Neural cell (in vitro differentiated cells): ENCODE measurements at regions not wholly inside any gene's neighbourhood (a gene's known extent, or its start where the extent isn't known, plus 50 kb on each side); places are given as distances from the start of the nearest gene placed in this dataset.

Experiments
- H2AFZ ChIP-seq: fragments of 200-600, 300-800 bp; sonication (generic), shearing (Covaris generic); 2 replicates; pipeline ENCODE4 v1.6.0; 2014; ENCODE audit warnings: low read depth, mild to moderate bottlenecking, antibody characterized with exemption, low read length, moderate library complexity
- H3F3A ChIP-seq: fragments of 200-600 bp; shearing (Covaris generic); 2 replicates; pipeline ENCODE4 v1.6.1; 2016; ENCODE audit warnings: mild to moderate bottlenecking, moderate library complexity, mixed read lengths, antibody characterized with exemption, low read length; ENCODE audit not compliant: insufficient read depth, poor library complexity, severe bottlenecking
- H3K27ac ChIP-seq: fragments of 200-600, 300-800 bp; sonication (generic), shearing (Covaris generic); 2 replicates; pipeline ENCODE4 v1.5.1; 2014; ENCODE audit warnings: mild to moderate bottlenecking, low read length, moderate library complexity
- H3K27me3 ChIP-seq: fragments of 300-800, 200-600 bp; sonication (generic), shearing (Covaris generic); 2 replicates; pipeline ENCODE4 v1.6.0; 2014; ENCODE audit warnings: mild to moderate bottlenecking, low read depth, low read length, moderate library complexity; ENCODE audit not compliant: insufficient read depth
- H3K36me3 ChIP-seq: fragments of 300-800, 200-600 bp; sonication (generic), shearing (Covaris generic); 2 replicates; pipeline ENCODE4 v1.5.1; 2014; ENCODE audit warnings: mild to moderate bottlenecking, antibody characterized with exemption, low read length, moderate library complexity; ENCODE audit not compliant: insufficient read depth
- H3K4me2 ChIP-seq: fragments of 300-800, 200-600 bp; sonication (generic), shearing (Covaris generic); 2 replicates; pipeline ENCODE4 v1.6.0; 2014; ENCODE audit warnings: mild to moderate bottlenecking, low read length
- H3K4me3 ChIP-seq: fragments of 300-800, 200-600 bp; sonication (generic), shearing (Covaris generic); 2 replicates; pipeline ENCODE4 v1.5.1; 2014; ENCODE audit warnings: mild to moderate bottlenecking, low read length, moderate library complexity
- H3K79me2 ChIP-seq: fragments of 200-600 bp; shearing (Covaris generic); replicated peaks from 2 replicates; pipeline ENCODE4 v1.6.0; 2014; ENCODE audit warnings: mild to moderate bottlenecking, low read length, moderate library complexity; ENCODE audit not compliant: insufficient read depth
- H3K9ac ChIP-seq: fragments of 300-800, 200-600 bp; sonication (generic), shearing (Covaris generic); 2 replicates; pipeline ENCODE4 v1.6.1; 2016; ENCODE audit warnings: mild to moderate bottlenecking, low read length, mixed read lengths
- H3K9me2 ChIP-seq: fragments of 200-600 bp; shearing (Covaris generic); 2 replicates; pipeline ENCODE4 v1.6.1; 2016; ENCODE audit warnings: mild to moderate bottlenecking, low read length, mixed read lengths; ENCODE audit not compliant: insufficient read depth
- H3K9me3 ChIP-seq: fragments of 200-600, 300-800 bp; sonication (generic), shearing (Covaris generic); 2 replicates; pipeline ENCODE4 v1.6.1; 2016; ENCODE audit warnings: mild to moderate bottlenecking, mixed run types, low read length, moderate library complexity, mixed read lengths
- H4K20me1 ChIP-seq: fragments of 200-600 bp; shearing (Covaris generic); 2 replicates; pipeline ENCODE4 v1.6.1; 2016; ENCODE audit warnings: mild to moderate bottlenecking, mixed run types; ENCODE audit not compliant: insufficient read depth
- EP300 ChIP-seq: fragments of 450-650 bp; conservative IDR thresholded peaks from 2 replicates; pipeline ENCODE4 v1.6.1; 2014; ENCODE audit warnings: antibody characterized with exemption, mild to moderate bottlenecking, moderate library complexity; ENCODE audit not compliant: poor library complexity, severe bottlenecking
- EZH2 ChIP-seq: fragments of 200-600, 300-800 bp; shearing (Covaris generic), sonication (generic); IDR thresholded peaks from 2 replicates; pipeline ENCODE4 v1.6.1; 2014; ENCODE audit warnings: antibody characterized with exemption, low read length, borderline replicate concordance, mild to moderate bottlenecking; ENCODE audit not compliant: insufficient read depth, poor library complexity, severe bottlenecking
- MXI1 ChIP-seq: fragments of 450-650 bp; conservative IDR thresholded peaks from 2 replicates; pipeline ENCODE4 v1.6.1; 2014; ENCODE audit warnings: antibody characterized with exemption, mild to moderate bottlenecking; ENCODE audit not compliant: poor library complexity, severe bottlenecking
- POLR2AphosphoS5 ChIP-seq: IDR thresholded peaks from 2 replicates; pipeline ENCODE4 v1.6.1; 2012
- RAD21 ChIP-seq: fragments of 450-650 bp; conservative IDR thresholded peaks from 2 replicates; pipeline ENCODE4 v1.6.1; 2014; ENCODE audit warnings: antibody characterized with exemption, mild to moderate bottlenecking, moderate library complexity
- REST ChIP-seq: IDR thresholded peaks from 2 replicates; pipeline ENCODE4 v1.6.1; 2012; ENCODE audit warnings: borderline replicate concordance
- SMC3 ChIP-seq: fragments of 450-650 bp; conservative IDR thresholded peaks from 2 replicates; pipeline ENCODE4 v1.6.1; 2014; ENCODE audit warnings: antibody characterized with exemption, mild to moderate bottlenecking, moderate library complexity; ENCODE audit not compliant: poor library complexity
- TAF1 ChIP-seq: IDR thresholded peaks from 2 replicates; pipeline ENCODE4 v1.6.1; 2012; ENCODE audit warnings: low read depth
- TF ChIP-seq, protein P1 (sequence below): fragments of 450-650 bp; IDR thresholded peaks from 2 replicates; pipeline ENCODE4 v1.5.1; 2014; ENCODE audit warnings: antibody characterized with exemption, mild to moderate bottlenecking, moderate library complexity; ENCODE audit not compliant: poor library complexity, severe bottlenecking

DNA sequence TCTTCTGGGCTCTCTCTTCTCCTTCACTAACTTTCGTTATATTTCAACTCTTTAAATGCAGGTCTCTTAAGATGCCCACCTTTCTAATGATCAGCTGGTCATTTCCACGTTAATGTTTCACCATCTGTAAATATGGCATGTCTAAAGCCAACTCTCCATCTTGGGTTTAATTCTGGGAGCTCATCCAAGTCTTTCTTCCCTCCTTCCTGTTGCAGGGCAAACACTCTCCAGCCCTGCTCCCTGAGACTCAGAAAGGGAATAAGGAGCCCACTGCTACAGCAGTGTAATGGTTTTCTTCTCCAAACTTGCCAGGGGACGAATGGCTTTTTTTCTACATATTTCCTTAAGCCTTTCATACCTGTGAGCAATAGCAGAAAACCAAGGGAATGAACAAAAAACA, 73.3 kb upstream of the SOX1 start:
- Histone ChIP-seq H3K9me3 (peaks cover 6% of the 10 kb centered on the region), H3K9me2 (no peaks in the 10 kb centered on the region), H3K4me2 (no peak overlapping the region), H3K4me3 (no peak overlapping the region), H3F3A (no peaks in the 10 kb centered on the region), H2AFZ (no peak overlapping the region), H3K36me3 (no peaks in the 10 kb centered on the region), H4K20me1 (no peaks in the 10 kb centered on the region), H3K9ac (no peak overlapping the region), H3K79me2 (no peaks in the 10 kb centered on the region), H3K27ac (no peak overlapping the region), H3K27me3 (no peaks in the 10 kb centered on the region)
- TF ChIP-seq REST: no peak
- TF ChIP-seq SMC3: no peak
- no peak for TF ChIP-seq RAD21
- no peak for TF ChIP-seq EP300
- TF ChIP-seq TAF1: no peak
- TF ChIP-seq, protein P1, sequence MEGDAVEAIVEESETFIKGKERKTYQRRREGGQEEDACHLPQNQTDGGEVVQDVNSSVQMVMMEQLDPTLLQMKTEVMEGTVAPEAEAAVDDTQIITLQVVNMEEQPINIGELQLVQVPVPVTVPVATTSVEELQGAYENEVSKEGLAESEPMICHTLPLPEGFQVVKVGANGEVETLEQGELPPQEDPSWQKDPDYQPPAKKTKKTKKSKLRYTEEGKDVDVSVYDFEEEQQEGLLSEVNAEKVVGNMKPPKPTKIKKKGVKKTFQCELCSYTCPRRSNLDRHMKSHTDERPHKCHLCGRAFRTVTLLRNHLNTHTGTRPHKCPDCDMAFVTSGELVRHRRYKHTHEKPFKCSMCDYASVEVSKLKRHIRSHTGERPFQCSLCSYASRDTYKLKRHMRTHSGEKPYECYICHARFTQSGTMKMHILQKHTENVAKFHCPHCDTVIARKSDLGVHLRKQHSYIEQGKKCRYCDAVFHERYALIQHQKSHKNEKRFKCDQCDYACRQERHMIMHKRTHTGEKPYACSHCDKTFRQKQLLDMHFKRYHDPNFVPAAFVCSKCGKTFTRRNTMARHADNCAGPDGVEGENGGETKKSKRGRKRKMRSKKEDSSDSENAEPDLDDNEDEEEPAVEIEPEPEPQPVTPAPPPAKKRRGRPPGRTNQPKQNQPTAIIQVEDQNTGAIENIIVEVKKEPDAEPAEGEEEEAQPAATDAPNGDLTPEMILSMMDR: no peak

- Histone ChIP-seq H4K20me1 (no peaks in the 10 kb centered on the region), H3K9me3 (peaks cover 6% of the 10 kb centered on the region)
Measured at GRCh38 chr13:111994578-111994977, 72.4 kb upstream of the SOX1 start.

More at GRCh38 chr13:111994578-111994977, 72.4 kb upstream of the SOX1 start:
- Histone ChIP-seq H2AFZ (no peak overlapping the region), H3K4me2 (no peak overlapping the region), H3K27me3 (no peaks in the 10 kb centered on the region), H3K9ac (no peak overlapping the region), H3K27ac (no peak overlapping the region), H3K36me3 (no peaks in the 10 kb centered on the region), H3F3A (no peaks in the 10 kb centered on the region), H3K9me2 (no peaks in the 10 kb centered on the region), H3K79me2 (no peaks in the 10 kb centered on the region), H3K4me3 (no peak overlapping the region)
- TF ChIP-seq RAD21: no peak
- TF ChIP-seq MXI1: no peak
- no peak for TF ChIP-seq TAF1
- no peak for TF ChIP-seq POLR2AphosphoS5
- TF ChIP-seq REST: no peak
- TF ChIP-seq EZH2: no peak
- TF ChIP-seq, protein P1: no peak
- TF ChIP-seq EP300: no peak
- TF ChIP-seq SMC3: no peak
